GM12878 (cell line): ENCODE measurements at regions not wholly inside any gene's neighbourhood (a gene's known extent, or its start where the extent isn't known, plus 50 kb on each side); places are given as distances from the start of the nearest gene placed in this dataset.

ENCODE experiments used
- ATAC-seq: fragments of 200-7000 bp; cut with Tn5 transposase; 3 replicates; pipeline ENCODE4 v1.9.1; 2020; ENCODE audit warnings: mild to moderate bottlenecking, moderate library complexity
- BruUV-seq: library from RNA; stranded (reverse); fragments of 400-500 nt; replicated peaks from 2 replicates; lab custom pipeline; 2021; lab: Mats Ljungman, UMichigan
- CTCF ChIA-PET: fragments of 300-600 bp; sonication (Branson Sonifier 250); formaldehyde crosslinking; extraction: SDS; loops from one replicate; lab custom pipeline; 2021; ENCODE audit warnings: inconsistent platforms; lab: Yijun Ruan, JAX
- POLR2A ChIA-PET: fragments of 350-600 bp; formaldehyde crosslinking; extraction: SDS; loops from one replicate; lab custom pipeline; 2021; ENCODE audit warnings: inconsistent platforms; lab: Charles Lee
- RAD21 ChIA-PET: fragments of 300-600 bp; sonication (Branson Sonifier 250); formaldehyde crosslinking; loops from one replicate; lab custom pipeline; 2023; ENCODE audit warnings: antibody characterized with exemption; ENCODE audit not compliant: unreplicated experiment; lab: Charles Lee
- SMC1A ChIA-PET: fragments of 300-600 bp; sonication (Branson Sonifier 250); formaldehyde crosslinking; loops from one replicate; lab custom pipeline; 2023; ENCODE audit not compliant: unreplicated experiment, uncharacterized antibody; lab: Charles Lee
- DNase-seq: peaks from one replicate; pipeline ENCODE4 v3.0.0-alpha.2; 2011; ENCODE audit warnings: low read depth, low spot score
- FAIRE-seq: peaks from 3 replicates; lab custom pipeline; 2011; peaks lifted over from hg19 to GRCh38; lab: Jason Lieb, UNC
- H2AFZ ChIP-seq: 2 replicates; pipeline ENCODE4 v1.6.0; 2011; ENCODE audit warnings: low read depth, low read length, control low read depth; ENCODE audit not compliant: control insufficient read depth
- H3K27ac ChIP-seq: 2 replicates; pipeline ENCODE4 v1.5.1; 2011; ENCODE audit warnings: control low read depth; ENCODE audit not compliant: control insufficient read depth, insufficient read depth
- H3K27me3 ChIP-seq, 2 experiments: replicated peaks in 1 of 2; 2 replicates each; pipeline versions ENCODE4 v1.6.0 to v1.6.1; 2011; ENCODE audit warnings: low read length in 1 of 2; ENCODE audit not compliant: control insufficient read depth in 2 of 2, insufficient read depth in 2 of 2
- H3K36me3 ChIP-seq, 2 experiments: 2 replicates each; pipeline ENCODE4 v1.5.1; 2011; ENCODE audit warnings: low read length in 1 of 2; ENCODE audit not compliant: control insufficient read depth in 2 of 2, insufficient read depth in 2 of 2
- H3K4me1 ChIP-seq: 2 replicates; pipeline ENCODE4 v1.6.1; 2011; ENCODE audit warnings: mild to moderate bottlenecking, low read length, moderate library complexity, mixed read lengths; ENCODE audit not compliant: control insufficient read depth, insufficient read depth
- H3K4me2 ChIP-seq: 2 replicates; pipeline ENCODE4 v1.6.0; 2011; ENCODE audit warnings: control low read depth; ENCODE audit not compliant: control insufficient read depth, insufficient read depth
- H3K4me3 ChIP-seq: fragments of 200-600 bp; sonication (generic); 2 replicates; pipeline ENCODE4 v1.5.1; 2016
- H3K79me2 ChIP-seq: 2 replicates; pipeline ENCODE4 v1.6.0; 2011; ENCODE audit warnings: low read length; ENCODE audit not compliant: control insufficient read depth, insufficient read depth
- H3K9ac ChIP-seq: 2 replicates; pipeline ENCODE4 v1.8.0; 2011; ENCODE audit warnings: low read length, control low read depth, mixed read lengths; ENCODE audit not compliant: control insufficient read depth, insufficient read depth
- H3K9me3 ChIP-seq: replicated peaks from 3 replicates; pipeline ENCODE4 v1.5.1; 2011; ENCODE audit warnings: mild to moderate bottlenecking, low read length; ENCODE audit not compliant: control insufficient read depth, insufficient read depth
- H4K20me1 ChIP-seq: 2 replicates; pipeline ENCODE4 v1.6.0; 2011; ENCODE audit not compliant: control insufficient read depth, insufficient read depth
- LARP7 ChIP-seq: fragments of 450-650 bp; IDR thresholded peaks from 2 replicates; pipeline ENCODE4 v1.6.1; 2017; ENCODE audit warnings: mild to moderate bottlenecking
- MTA2 ChIP-seq: fragments of 450-650 bp; IDR thresholded peaks from 2 replicates; pipeline ENCODE4 v1.6.1; 2016; ENCODE audit warnings: low read depth, mild to moderate bottlenecking, moderate library complexity
- NFYA ChIP-seq: IDR thresholded peaks from 2 replicates; pipeline ENCODE4 v1.6.1; 2011; ENCODE audit warnings: low read depth, mild to moderate bottlenecking, low read length, improper control_type of control experiment, borderline replicate concordance
- WRNIP1 ChIP-seq: IDR thresholded peaks from 2 replicates; pipeline ENCODE4 v1.6.1; 2011; ENCODE audit warnings: low read depth, low read length, improper control_type of control experiment, borderline replicate concordance
- ZNF592 ChIP-seq: fragments of 450-650 bp; IDR thresholded peaks from 2 replicates; pipeline ENCODE4 v1.6.1; 2017; ENCODE audit warnings: mild to moderate bottlenecking, moderate library complexity
- ZSCAN29 ChIP-seq: fragments of 450-650 bp; IDR thresholded peaks from 2 replicates; pipeline ENCODE4 v1.6.1; 2017; ENCODE audit warnings: mild to moderate bottlenecking, moderate library complexity
- WGBS: methylation state at CpG from one replicate; pipeline ENCODE4 v1.1.6; 2016; ENCODE audit warnings: low lambda C conversion rate; ENCODE audit not compliant: insufficient replicate concordance, insufficient coverage; ENCODE audit errors: missing lambda C conversion rate; 5-methylcytosine and 5-hydroxymethylcytosine counted together
- in situ Hi-C: fragments of 300-500 bp; cut with MboI; formaldehyde crosslinking; loops from 9 replicates; pipeline ENCODE4 v1.14.3; 2018; ENCODE audit warnings: mixed read lengths
- intact Hi-C: fragments of 100-400 bp; cut with micrococcal nuclease; formaldehyde crosslinking; loops from one replicate; pipeline ENCODE4 v1.14.2; 2022; ENCODE audit not compliant: unreplicated experiment

GRCh38 chr2:221342388-221342787 lies 229.7 kb downstream of the EPHA4 start:
- ATAC-seq: no peak
- Histone ChIP-seq H3K4me3 (no peak overlapping the region), H3K9me3 (no peaks in the 10 kb centered on the region), H3K4me1 (no peaks in the 10 kb centered on the region), H3K79me2 (no peaks in the 10 kb centered on the region), H3K4me2 (no peak overlapping the region), H3K9ac (no peak overlapping the region), H3K27me3 (no peaks in the 10 kb centered on the region), H2AFZ (no peak overlapping the region), H4K20me1 (no peaks in the 10 kb centered on the region), H3K27ac (no peak overlapping the region), H3K36me3 (no peaks in the 10 kb centered on the region)
- FAIRE-seq: no peak
- WGBS: 66% methylated on average over 8 of the region's 8 CpGs
- in situ Hi-C loops: no loop called here
- intact Hi-C loops: no loop called here
- no peak for DNase-seq
- POLR2A ChIA-PET: interaction anchor here (0.5 kb wide), 1 partner anchor 147 kb away, joined by 3 read pairs; no protein-coding TSS in a partner anchor
- SMC1A ChIA-PET: interaction anchor here (0.6 to 1.2 kb wide), 3 partner anchors 19 to 150 kb away, joined by 3 to 5 read pairs (median 3); no protein-coding TSS in a partner anchor
- RAD21 ChIA-PET: no interaction called here
- CTCF ChIA-PET: no interaction called here
- no TSS peak for BruUV-seq
- TF ChIP-seq ZSCAN29 (no peak), MTA2 (no peak), NFYA (no peak), ZNF592 (no peak), LARP7 (no peak), WRNIP1 (no peak)
